HG03460 (cell line): ENCODE measurements at regions not wholly inside any gene's neighbourhood (a gene's known extent, or its start where the extent isn't known, plus 50 kb on each side); places are given as distances from the start of the nearest gene placed in this dataset.

Experiments used
- ATAC-seq: cut with Tn5 transposase; IDR thresholded peaks from one replicate; pipeline ENCODE4 v1.9.1; 2021; ENCODE audit not compliant: unreplicated experiment

DNA sequence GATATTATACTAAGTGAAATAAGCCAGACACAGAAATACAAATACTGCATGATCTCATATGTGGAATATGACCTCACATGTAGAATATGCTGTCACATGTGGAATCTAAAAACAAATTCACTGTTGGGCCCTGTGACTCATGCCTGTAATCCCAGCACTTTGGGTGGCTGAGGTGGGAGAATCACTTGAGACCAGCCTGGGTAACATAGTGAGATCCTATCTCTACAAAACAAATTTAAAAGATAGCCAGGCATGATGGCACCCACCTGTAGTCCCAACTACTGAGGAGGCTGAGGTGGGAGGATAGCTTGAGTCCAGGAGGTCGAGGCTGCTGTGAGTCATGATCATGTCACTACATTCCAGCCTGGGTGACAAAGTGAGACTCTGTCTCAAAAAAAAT, 160.3 kb downstream of the PTEN start:
- ATAC-seq = no peak

- ATAC-seq = no peak
These were observed 162.6 kb downstream of the PTEN start for GRCh38 chr10:88026031-88026430.

- ATAC-seq = no peak
These were observed 164.1 kb downstream of the PTEN start for GRCh38 chr10:88027570-88027969.

GRCh38 chr10:88028072-88028471, 164.6 kb downstream of the PTEN start:
- ATAC-seq = no peak

GRCh38 chr10:88028654-88029053, 165.2 kb downstream of the PTEN start:
- ATAC-seq = no peak

GRCh38 chr10:88032566-88032965, 169.1 kb downstream of the PTEN start:
- no peak for ATAC-seq

DNA sequence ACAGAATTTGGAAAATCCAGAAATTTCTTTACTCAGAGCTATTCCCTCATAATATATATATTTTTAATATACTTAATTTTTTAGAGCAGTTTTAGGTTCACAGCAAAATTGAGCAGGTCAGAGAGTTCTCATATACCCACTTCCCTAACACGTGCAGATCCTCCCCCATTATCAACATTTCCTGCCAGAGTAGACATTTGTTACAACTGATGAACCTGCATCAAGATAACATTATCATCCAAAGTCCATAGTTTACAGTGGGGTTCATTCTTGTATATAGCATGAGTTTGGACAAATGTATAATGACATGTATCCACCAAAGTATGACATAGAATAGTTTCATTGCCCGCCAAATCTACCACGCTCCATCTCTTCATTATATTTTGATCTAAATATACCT, 170.0 kb downstream of the PTEN start:
- ATAC-seq = no peak

DNA sequence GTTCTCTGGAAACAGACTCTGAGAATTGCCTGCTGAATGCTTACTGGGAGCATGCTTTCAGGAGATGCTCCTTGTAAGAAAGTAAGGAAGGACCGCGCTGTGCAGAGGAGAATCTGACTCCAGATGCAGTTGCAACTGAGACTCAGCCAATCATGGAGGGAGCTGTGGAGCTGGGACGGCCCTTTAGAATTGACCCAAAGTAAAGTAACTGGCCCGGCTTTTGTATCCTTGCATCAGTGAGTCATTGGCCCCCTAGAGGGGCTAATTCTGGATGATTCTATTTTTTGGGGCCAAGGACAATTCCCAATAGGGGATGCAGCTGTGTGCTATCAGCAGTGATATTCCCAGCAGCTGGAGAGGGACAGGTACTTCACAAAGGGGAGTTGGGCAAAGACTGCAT, 170.4 kb downstream of the PTEN start:
- no peak for ATAC-seq

GRCh38 chr10:88036126-88036525, 172.7 kb downstream of the PTEN start:
- ATAC-seq = no peak

DNA sequence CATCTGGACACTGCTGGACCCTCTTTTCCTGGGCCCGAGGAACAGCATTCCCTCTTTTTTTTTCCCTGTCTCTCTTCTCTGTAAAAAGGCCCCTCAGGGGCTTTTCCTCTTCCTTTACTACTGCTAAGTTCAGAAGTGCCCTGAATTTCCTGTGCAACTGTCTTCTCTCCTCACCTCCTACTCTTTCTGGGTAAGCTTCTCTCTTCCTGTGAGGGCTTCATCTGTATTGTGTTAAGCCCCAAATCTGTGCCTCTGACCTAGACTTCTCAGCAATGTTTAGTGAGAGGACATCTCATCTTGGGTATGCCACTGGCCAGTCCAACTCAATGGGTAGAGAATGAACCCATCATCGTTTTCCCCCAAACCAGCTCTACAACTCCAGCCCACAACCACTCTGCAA, 174.2 kb downstream of the PTEN start:
- no peak for ATAC-seq

- no peak for ATAC-seq
These were observed 174.8 kb downstream of the PTEN start for GRCh38 chr10:88038268-88038667.

GRCh38 chr10:88039496-88040200, 176.2 kb downstream of the PTEN start:
- ATAC-seq = no peak

DNA sequence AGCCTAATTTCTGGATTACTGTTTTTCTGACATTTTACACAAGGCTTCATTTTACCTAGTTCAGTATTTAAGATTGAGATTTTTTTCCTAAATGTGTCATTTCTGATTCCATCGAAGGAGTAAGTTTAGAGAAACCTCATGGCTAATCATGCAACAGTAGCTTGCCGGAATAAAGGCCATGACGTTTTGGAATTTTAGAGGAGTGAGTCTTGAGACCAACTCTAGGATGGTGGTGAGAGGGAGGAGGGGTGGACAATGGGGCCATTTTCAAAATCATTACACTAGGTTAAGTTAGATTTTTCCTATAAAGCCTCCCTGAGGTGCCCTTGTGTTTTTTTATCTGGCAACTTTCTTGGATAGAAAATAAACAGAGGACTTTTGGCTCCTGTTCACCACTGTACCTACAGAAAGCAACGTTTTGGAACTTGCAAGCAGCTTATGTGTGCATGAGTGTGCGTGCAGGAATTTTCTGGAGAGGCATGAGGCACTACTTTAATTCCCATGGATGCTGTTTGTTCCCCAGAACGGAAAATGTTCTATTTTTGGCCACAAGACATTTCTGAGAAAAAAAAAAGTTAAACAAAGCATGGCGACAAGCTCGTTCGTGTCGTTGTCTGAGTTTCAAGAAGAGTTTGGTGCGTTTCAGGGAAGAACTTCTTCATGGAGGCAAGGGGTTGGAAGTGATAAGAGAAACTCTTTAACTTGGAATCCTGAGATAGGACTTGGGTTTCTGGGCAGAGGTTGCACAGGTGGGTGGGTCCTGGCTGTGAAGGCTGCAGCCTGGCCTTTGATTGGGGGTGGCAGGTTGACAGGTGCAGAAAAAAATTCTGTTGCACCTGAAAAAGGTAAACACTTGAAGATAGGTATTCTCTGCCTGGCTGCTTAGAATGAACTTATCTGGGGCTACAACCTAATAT, 178.1 kb downstream of the PTEN start:
- no peak for ATAC-seq

DNA sequence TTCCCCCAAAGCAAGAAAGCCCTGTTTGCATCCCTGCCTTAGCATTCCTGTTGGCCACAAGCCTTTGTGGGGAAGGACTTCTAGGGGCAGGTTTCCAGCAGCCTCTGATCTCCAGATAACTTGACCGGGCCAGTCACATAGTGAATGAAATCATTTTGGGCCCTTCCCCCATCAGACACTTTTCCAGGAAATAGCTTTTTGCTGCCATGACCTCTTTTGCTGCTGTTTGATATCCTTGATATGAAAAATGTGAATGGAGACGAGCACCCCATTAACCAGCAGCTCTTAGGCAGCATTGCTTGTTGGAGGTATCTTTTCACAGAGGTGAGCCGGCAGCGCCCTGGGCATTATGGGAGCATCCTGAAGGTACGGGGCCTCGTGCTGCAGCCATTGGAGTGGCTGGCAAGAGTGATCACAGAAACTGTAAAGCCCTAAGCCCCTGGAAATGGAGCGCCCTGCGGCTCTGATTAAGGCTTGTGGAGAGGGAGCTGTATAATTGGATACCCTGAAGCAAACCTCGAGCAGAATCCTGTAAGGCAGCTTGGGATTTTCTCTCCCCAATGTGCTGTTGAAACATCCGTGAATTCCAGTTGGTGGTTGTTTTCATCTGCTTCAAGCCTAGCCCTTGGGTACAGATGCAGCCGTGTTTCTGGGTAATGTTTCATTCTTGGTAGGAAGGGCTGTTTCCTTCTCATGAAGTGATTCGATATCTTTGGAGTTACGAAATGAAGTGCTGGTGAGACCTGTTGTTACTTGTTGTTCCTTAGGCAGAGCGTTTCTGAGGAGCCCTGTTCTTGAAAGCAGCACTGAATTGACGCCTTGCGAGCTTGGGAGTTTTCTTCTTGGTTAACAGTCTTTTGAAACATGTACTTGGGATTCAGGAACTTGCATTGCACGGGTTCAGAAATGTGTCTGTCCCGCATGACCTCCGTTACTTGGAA, 179.0 kb downstream of the PTEN start:
- ATAC-seq = no peak

DNA sequence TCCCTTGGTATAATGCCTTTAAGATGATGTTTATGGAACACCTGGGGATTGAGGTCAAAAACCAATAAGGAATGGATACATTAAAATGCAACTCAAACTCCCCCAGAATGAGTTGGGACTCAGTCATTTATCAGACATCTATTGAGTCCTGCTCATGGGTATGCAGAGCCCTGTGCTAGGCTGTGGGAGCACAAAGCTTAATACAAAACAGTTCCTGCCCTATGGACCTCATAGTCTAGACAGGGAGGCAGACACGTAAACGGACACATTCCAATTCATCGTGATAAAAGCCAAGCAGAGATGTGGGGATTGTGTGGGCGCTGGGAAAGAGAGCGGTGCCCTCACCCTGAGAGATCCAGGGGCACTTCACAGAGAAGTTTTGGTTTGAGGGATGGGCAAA, 181.7 kb downstream of the PTEN start:
- ATAC-seq = no peak

DNA sequence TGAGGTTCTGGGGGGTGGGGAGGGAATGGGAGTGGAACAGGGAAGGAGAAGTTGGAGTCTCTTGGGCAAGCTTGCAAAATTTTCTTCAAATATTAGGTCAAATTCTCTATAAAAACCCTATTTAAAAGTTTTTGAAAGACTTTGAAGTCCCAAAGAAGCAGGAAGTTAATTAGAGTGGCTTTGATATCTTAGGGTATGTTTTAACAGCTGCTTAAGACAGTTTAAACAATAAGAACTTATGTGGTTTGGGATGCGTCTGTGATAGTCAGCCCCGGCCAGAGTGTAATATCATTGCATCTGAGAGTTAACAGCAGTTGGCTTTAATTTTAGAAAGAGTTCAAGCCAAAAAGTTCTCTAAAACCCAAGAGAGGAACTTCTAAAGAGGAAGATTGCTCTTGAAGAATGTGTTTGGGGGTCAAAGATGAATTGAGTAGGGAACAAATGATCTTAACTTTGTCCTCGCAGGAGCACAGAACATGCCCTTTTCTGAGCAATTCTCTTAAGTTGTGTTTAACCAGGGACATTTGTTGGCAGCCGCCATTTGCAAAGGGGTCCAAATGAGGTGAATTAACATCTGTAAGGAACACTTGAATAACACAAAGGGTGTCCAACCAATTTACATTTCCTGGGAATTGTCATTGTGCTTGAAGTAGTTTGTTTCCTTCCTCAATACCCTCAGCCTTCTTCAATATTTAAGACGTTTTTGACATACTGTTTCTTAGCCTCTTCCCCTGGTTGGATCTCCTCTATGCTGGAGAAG, 182.4 kb downstream of the PTEN start:
- no peak for ATAC-seq

- ATAC-seq = no peak
These were observed 184.2 kb downstream of the PTEN start for GRCh38 chr10:88047579-88047978.

DNA sequence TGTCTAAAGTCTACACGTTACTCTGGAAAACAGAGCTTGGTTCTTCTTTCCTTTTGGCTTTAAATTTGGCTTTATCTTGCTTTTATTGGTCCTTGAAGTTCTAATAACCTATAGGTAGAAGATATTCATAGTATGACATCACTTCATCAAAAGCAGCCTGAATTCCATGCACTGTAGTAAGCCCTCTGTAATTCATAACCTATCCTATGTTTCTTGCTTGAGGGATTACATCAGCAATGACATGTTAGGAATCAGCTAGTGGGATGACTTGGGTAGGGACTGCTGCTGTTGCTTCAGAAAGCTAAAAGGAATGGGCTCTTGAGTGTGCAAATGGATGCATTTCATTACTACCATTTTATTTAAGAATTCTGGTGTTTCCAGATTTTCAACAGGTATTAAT, 184.9 kb downstream of the PTEN start:
- ATAC-seq = no peak

DNA sequence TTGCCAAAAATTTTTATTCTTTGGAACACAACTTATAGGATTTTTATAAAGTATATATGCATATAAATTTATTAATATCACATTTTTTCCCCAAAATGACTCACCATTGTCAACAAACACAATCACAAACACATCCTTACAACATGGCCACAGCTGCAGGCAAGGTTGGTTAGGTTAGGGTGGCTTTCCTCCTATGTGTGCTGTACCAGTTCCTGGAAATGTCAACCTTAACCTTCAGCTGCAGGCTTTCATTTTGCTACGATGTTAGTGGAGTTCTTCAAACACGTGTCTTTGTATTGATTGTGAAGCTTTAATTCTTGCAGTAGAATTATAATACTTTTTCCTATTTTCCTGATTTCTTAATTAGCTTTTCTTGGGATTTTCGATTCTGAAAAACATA, 185.8 kb downstream of the PTEN start:
- no peak for ATAC-seq

DNA sequence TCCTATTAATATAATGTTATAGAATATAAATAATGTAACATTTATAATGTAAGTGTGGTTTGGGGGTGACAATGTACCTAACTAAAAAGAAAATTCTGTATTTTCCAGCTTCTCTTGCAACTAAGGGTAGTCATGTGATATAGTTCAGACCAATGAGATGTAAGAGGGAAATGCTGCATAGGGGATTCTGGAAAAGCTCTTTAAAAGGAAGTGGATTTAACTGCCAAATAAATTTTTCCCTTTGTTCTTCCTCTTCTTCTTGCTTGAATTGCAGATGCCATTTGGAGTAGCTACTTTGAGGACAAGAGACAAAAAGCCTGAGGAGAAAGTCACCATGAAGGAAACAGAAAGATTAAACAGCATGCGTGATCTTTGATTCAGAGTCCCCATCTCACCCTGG, 194.3 kb downstream of the PTEN start:
- no peak for ATAC-seq

DNA sequence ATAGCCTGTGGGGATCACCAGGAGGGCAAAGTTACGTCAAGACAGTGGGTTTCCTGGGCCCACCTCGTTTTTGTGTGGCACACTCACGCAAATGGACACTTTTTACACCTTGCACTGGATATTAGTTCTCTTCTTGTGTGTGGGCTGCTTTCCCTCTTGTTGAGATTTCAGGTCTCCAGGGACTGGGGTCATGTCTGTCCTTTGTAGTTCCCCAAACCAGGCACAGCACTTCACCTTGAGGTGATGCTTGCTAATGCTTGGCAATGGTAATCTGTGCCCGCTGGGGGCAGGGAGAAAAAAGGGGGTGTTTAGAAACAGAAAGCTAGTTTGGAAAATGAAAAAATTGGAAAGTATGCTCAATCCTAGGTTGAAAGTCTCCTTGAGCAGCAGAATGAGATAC, 195.3 kb downstream of the PTEN start:
- no peak for ATAC-seq
